Activated CD4-positive, CD25-positive, alpha-beta regulatory T cell treated with anti-CD3 and anti-CD28 coated beads, Interleukin-2, amount 50 U/mL, for 24 hours (primary cell): ENCODE measurements at regions not wholly inside any gene's neighbourhood (a gene's known extent, or its start where the extent isn't known, plus 50 kb on each side); places are given as distances from the start of the nearest gene placed in this dataset.

ENCODE experiments used
- ATAC-seq, 2 donors: fragments of 150-1000 bp; cut with Tn5 transposase; one replicate each; pipeline ENCODE4 v1.10.0; 2021; ENCODE audit warnings: mild to moderate bottlenecking in 1 of 2, moderate library complexity in 1 of 2

GRCh38 chr3:44023961-44024593 lies 217.6 kb upstream of the TOPAZ1 start:
- ATAC-seq = no peak

- ATAC-seq = no peak
Observed at GRCh38 chr3:44026220-44026865, 215.3 kb upstream of the TOPAZ1 start.

GRCh38 chr3:44029100-44029499 lies 212.6 kb upstream of the TOPAZ1 start:
- no peak for ATAC-seq

GRCh38 chr3:44030285-44030684 lies 211.4 kb upstream of the TOPAZ1 start:
- no peak for ATAC-seq

GRCh38 chr3:44030687-44031305 lies 210.9 kb upstream of the TOPAZ1 start:
- no peak for ATAC-seq

GRCh38 chr3:44031387-44032380 lies 210.0 kb upstream of the TOPAZ1 start:
- ATAC-seq = no peak

- no peak for ATAC-seq
Observed at GRCh38 chr3:44032487-44032886, 209.2 kb upstream of the TOPAZ1 start.

DNA sequence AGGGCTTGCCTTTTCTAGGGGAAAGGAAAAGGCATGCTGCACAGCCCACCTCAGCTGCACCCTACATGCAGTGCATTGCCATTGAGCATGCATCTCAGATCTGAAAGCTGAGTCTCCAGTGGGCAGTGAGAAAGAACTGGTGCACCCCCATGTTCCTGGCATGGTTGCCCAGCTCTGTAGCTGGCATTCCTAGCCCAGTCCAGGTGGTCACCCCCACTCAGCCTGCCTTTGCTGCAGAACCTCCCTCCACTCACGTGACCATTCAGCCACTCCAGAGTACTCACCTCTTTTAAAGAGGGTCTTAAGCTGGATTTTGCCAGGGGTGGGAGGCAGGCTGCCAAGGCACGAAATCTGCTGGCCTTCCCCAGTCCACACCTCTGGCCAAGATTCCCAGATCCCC lies 208.6 kb upstream of the TOPAZ1 start:
- ATAC-seq = no peak

DNA sequence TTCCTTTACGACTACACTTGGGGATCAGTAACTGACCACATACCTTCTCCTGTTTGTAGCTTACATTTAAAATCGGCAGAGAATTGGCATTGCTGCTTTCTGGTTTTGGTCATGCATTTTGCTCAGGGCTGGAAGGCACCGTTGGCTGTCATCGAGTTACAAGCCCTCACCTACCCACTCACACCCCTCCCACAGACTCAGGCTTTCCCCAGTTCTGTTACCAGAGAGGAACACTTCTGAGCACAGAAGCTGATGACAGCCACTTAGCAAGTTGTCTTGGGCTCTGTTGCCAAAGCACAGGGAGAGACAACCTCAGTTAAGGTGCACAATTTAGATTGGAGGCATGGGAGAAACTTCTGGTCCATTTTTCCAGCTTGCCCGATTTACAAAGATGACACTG lies 204.8 kb upstream of the TOPAZ1 start:
- no peak for ATAC-seq

DNA sequence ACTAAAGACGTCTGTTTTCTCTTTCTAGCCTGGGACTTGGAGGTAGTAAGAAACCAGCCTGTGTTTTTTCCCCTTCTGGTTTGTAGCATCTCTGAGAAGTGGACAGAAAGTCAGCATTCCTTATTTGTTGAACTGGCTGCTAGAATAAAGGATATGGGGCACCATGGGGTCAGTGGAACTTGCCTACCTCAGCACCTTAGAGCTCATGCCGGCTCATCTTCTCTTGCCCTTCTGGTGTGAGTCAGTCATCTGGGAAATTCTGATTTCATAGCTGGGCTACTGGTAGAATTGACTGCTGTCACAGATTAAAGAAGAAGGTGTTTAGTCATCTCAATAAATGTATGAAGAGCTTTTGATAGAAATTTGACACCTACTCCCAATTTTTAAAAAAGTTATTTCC lies 202.7 kb upstream of the TOPAZ1 start:
- no peak for ATAC-seq

DNA sequence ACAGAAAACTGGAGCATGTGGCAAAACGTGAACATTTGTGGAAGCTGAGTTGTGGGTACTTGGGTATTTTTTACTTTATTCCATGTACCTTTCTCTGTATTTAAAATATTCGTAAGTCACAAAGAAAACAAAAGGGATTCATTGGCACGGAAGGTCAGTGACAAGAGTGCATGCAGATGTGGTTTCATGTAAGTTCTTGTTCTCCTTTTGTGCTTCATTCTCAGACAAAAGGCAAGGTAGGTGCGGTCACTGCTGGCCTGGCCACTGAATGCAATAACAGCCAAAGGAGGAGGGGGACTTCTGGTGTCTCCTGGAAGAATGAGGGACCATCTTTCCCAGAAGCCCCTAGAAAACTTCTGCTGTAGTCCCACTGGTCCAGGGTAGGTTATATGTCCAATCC lies 200.0 kb upstream of the TOPAZ1 start:
- no peak for ATAC-seq

- ATAC-seq = no peak
Observed at GRCh38 chr3:44042772-44043171, 198.9 kb upstream of the TOPAZ1 start.

DNA sequence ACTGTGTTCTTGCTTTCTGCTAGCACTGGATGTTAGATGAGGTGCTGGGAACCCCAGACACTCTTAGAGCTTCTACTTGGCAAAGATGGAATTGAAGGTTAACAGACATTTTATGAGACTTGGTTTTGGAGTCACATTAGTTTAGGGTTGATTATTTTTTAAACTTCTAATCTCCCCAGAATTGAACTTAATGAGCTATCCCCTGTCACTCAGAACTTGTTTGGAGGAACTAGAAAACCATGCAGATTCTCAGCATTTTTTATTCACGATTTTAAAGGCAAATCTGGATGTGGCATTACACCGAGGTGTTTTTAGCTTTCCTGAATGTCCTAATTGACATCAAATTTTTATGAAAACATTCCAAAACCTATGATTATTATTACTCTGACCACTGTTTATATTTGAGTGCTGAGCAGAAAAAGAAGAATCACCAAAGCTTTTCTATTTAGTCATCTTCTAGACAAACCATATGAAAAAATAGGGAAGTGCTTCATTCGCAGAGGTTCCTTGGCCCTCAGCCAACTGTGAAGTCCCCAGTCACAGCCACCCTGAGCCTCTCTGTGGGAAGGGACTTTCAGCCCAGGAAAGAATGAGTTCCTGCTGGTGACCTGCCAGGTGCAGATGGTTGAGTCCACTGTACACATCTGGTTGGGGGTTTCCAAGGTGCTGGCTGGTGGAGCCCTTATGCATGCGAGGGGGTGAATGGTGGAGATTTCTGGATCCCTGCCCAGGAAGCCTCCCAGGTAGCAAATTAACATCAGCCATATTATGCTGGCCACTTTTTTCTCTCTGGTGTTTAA lies 196.0 kb upstream of the TOPAZ1 start:
- ATAC-seq = peak; percentile 68 to 69

GRCh38 chr3:44047796-44048195 lies 193.9 kb upstream of the TOPAZ1 start:
- no peak for ATAC-seq

- ATAC-seq = peak in 1 of 2 donors; percentile 5
Observed at GRCh38 chr3:44048196-44048924, 193.3 kb upstream of the TOPAZ1 start.

DNA sequence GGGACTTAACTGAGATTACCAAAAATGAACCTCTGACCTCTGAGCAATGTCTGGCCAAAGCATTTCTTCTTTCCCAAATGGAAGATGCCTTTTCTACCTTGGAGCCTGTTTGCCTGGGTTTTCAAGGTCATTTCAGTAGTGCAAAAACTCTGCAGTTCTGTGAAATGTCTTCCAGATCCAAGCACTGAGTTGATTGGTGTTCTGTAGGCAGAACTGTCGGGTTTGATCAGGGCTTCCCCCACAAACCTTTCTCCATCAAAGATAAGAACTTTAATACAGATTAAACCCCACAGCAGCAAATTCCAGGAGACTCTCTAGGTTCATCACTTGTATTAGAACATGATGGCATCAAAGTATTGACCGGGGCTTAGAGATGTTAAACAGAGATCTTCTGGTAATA lies 192.7 kb upstream of the TOPAZ1 start:
- ATAC-seq = no peak

DNA sequence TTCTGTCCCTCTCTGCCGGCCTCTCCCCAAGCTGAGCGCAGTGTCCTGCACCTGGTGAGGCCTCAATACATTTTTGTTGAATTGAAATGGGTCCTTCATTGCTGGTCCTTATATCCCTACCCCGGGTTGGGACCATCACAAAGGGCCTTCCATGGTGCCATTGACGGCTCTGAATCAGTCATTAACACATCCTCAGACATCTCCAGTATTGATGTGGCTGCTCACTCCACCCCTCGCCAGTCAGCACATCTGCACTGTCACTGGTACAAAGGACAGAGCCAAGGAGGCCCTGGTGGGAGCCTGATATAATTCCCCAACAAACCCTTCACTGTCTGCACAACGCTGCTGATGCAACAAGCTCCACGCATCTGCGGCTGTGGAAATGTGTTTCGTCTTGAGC lies 191.6 kb upstream of the TOPAZ1 start:
- no peak for ATAC-seq

DNA sequence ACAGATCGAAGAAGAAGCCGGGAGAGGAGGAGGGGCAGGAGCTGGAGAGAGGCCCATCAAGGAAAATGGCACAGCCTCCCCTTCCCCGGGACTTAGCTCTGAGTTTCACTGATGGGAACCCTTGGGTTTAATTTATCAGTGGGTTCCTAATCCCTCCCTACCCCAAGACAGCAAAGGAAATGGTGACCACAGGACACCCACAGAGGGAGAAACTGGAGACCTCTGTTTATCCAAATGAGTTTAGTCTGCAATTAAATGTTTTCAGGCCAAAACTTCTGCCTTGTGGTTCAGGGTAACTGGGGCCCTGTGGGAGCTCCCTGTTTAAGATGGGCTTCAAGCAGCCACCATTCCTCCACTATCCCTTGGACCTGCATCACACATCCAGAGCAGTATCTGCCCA lies 190.8 kb upstream of the TOPAZ1 start:
- no peak for ATAC-seq

DNA sequence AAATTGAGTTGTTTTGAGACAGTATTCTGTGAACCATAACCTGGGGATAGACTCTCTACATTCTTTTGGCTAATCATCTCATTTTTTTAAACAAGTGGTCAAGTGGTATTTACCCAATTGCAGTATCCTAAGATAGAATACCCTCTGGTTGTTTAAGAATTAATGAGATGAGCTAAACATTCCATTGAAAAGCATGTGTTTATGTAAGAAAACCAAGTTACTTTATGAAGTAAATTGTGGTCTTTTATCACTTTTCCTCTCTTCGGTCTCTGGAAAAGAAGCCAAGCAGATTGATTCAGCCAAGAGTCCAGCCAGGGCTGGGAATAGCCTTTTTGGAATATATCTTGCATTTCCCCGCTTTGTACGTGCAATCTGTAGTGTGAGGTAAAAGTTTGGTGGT lies 185.7 kb upstream of the TOPAZ1 start:
- no peak for ATAC-seq

- no peak for ATAC-seq
Observed at GRCh38 chr3:44056446-44057240, 185.0 kb upstream of the TOPAZ1 start.
